Eye (tissue), 1 donor: ENCODE measurements at regions not wholly inside any gene's neighbourhood (a gene's known extent, or its start where the extent isn't known, plus 50 kb on each side); places are given as distances from the start of the nearest gene placed in this dataset.

Source experiments
- DNase-seq: peaks from one replicate; pipeline ENCODE4 v3.0.0-alpha.2; 2015

- no peak for DNase-seq
Observed at GRCh38 chr15:70293591-70294470, 196.1 kb upstream of the TLE3 start.

GRCh38 chr15:70293138-70293537, 195.4 kb upstream of the TLE3 start:
- no peak for DNase-seq

GRCh38 chr15:70292076-70292760, 194.5 kb upstream of the TLE3 start:
- DNase-seq = no peak

- no peak for DNase-seq
Observed at GRCh38 chr15:70291305-70292075, 193.8 kb upstream of the TLE3 start.

GRCh38 chr15:70290708-70291107, 193.0 kb upstream of the TLE3 start:
- DNase-seq = no peak

GRCh38 chr15:70289191-70289955, 191.7 kb upstream of the TLE3 start:
- DNase-seq = peak; percentile 31

GRCh38 chr15:70286113-70286806, 188.5 kb upstream of the TLE3 start:
- peak; percentile 43 for DNase-seq

GRCh38 chr15:70284438-70285214, 186.9 kb upstream of the TLE3 start:
- DNase-seq = no peak

- DNase-seq = no peak
Observed at GRCh38 chr15:70283511-70283910, 185.8 kb upstream of the TLE3 start.

GRCh38 chr15:70281811-70282307, 184.1 kb upstream of the TLE3 start:
- no peak for DNase-seq

- no peak for DNase-seq
Observed at GRCh38 chr15:70281261-70281810, 183.6 kb upstream of the TLE3 start.

GRCh38 chr15:70280781-70281180, 183.1 kb upstream of the TLE3 start:
- DNase-seq = no peak

- no peak for DNase-seq
Observed at GRCh38 chr15:70279096-70279495, 181.4 kb upstream of the TLE3 start.

- no peak for DNase-seq
Observed at GRCh38 chr15:70278644-70279043, 180.9 kb upstream of the TLE3 start.

GRCh38 chr15:70277556-70277955, 179.8 kb upstream of the TLE3 start:
- no peak for DNase-seq

GRCh38 chr15:70276401-70276800, 178.7 kb upstream of the TLE3 start:
- DNase-seq = no peak

GRCh38 chr15:70275461-70276138, 177.9 kb upstream of the TLE3 start:
- no peak for DNase-seq

- no peak for DNase-seq
Observed at GRCh38 chr15:70274908-70275307, 177.2 kb upstream of the TLE3 start.

- no peak for DNase-seq
Observed at GRCh38 chr15:70274255-70274880, 176.7 kb upstream of the TLE3 start.

- no peak for DNase-seq
Observed at GRCh38 chr15:70273808-70274207, 176.1 kb upstream of the TLE3 start.
